NCI-H2196 treated with DMSO at 0.1 percent for 48 hours (cell line): ENCODE measurements at regions not wholly inside any gene's neighbourhood (a gene's known extent, or its start where the extent isn't known, plus 50 kb on each side); places are given as distances from the start of the nearest gene placed in this dataset.

Experiments used
- DNase-seq: peaks from one replicate; lab custom pipeline; 2025; ENCODE audit not compliant: unreplicated experiment; lab: John Stamatoyannopoulos, UW

DNA sequence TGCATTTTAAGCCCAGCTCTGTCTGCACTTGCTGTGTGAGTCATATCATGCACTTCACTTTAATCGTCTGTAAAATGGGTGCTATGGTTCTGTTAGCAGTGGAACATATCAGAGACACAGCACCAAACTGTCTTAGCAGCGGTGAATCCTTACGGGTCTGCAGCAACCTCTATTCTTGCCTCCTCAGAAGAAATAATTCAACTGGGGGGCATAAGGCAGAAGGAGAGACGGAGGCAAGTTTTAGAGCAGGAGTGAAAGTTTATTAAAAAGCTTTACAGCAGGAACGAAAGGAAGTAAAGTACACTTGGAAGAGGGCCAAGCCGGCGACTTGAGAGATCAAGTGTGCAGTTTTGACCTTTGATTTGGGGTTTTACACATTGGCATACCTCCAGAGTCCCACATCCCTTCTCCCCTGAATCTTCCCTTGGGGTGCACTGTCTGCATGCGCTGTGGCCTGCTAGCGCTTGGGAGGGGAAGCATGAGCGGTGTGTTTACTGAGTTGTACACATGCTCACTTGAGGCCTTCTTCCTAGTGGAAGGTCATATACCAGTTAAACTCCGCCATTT is 109.8 kb downstream of the DDX1 start:
- no peak for DNase-seq

DNA sequence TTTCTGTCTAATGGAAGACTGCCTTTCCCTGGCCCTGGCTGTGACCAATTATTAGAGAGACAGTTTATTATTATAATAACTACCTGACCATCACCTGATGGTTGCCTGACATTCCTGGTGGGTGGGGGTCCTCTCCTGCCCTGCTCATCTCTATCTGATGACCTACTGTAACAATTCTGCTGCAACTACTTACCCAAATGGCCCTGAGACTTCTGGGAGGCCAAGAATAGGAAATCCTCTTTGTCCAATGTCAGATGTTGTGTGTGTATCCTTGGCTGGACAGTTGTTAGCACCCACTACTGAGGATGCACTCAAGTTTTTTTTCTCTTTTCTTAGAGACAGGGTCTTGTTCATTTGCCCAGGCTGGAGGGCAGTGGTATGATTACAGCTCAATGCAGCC is 110.3 kb downstream of the DDX1 start:
- no peak for DNase-seq

DNA sequence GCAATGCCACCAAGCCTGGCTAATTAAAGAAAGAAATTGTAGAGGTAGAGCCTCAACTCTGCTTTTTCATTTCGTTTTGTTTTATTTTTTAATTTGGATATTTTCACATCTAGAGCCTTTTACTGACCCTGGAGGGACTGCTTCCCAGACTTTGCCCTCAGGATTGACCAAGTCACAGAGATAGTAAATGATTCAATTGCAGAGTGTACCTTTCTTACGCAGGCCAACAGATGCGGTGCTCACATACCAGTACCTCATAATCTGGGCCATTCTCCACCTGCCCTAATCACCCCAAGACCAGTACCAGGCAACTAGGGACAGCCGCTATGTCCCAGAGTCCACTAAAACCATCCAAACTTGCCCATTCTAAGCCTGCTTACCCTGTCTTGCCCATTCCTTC is 110.8 kb downstream of the DDX1 start:
- no peak for DNase-seq

DNA sequence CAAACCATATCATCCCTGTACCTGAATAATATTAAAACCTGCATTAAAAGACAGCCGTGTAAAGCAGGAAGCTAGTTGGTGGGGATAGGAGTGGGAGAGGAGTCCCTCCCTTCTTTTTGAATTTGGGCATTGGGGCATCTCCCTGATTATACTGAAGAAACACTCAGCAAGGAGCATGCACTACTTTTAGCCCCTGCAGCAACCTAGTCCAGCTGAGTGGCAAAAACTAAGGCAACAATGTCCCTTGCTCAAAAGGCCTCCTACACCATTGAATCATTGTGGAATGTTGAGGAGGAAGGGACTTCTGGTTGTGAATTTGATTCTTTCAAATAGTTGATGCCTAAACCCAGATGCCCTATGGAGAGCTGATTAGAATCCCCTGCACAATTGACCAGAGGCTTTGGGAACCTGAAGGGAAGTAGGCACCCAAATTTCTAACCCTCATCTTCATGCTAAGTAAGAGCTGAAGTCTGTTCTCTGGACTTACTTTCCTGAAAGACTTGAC is 111.7 kb downstream of the DDX1 start:
- DNase-seq, result no peak

DNA sequence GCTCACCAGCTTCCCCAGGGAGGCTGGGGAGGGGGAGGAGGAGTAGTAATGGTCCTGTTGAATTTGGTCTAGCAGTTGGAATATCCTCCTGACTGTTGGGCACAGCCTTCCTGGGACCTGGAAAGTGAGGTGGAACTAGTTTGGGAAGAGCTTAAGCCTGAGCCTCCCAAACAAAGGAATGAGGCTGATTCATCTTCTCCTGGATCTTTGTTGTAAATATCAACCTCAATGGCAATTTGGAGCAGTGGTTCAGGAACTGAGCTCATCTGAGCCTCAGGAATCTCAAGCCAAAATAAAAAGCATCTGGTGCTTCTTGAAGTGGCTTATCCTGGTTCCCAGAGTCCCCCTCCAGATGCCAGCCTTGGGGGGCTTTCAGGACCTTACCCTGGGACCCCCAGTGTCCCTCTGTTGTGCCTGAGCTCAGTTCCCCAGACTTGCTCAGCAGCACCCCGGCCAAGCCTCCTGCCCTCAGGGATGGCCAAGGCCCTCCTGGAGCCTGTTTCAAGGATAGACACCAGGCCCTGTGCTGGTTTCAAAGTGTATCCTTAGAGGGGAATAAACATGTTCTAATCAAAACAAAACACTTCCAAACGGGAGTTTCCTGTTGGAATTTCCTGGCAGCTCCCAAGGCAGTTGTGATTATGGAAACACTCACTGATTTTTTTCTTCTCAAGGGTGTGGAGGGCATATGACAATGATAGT is 112.6 kb downstream of the DDX1 start:
- DNase-seq, result no peak

DNA sequence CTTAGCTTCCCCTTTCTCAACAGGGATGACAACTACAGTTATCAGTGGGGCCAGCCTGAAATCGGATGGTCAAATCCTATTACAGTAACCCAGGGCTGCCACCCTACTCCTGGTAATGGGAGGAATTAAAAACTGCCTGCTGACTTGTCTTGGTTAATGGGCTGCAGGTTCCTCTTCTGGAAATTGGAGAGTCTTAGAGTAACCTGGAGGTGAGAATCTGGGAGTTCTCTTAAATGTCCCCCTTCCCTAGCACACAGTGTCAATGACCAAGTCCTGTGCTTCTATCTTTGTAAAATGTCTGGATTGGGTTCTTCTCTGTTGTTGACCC is 113.1 kb downstream of the DDX1 start:
- no peak for DNase-seq

DNA sequence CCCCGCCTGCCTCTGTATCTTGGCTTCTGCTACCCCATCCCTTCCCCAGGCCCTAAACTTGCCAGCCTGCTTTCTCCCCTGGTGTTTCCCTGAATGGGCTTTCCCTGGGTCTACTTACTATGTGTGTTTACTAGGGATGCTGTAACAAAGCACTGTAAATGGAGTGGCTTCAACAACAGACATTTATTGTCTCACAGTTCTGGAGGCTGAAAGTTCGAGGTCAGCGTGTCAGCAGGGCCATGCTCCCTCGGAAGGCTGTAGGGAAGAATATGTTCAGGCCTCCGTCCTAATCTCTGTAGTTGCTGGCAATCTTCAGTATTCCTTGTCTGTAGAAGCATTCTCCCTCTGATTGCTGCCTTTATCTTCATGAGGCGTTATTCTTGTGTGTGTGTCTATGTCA is 113.6 kb downstream of the DDX1 start:
- no peak for DNase-seq

DNA sequence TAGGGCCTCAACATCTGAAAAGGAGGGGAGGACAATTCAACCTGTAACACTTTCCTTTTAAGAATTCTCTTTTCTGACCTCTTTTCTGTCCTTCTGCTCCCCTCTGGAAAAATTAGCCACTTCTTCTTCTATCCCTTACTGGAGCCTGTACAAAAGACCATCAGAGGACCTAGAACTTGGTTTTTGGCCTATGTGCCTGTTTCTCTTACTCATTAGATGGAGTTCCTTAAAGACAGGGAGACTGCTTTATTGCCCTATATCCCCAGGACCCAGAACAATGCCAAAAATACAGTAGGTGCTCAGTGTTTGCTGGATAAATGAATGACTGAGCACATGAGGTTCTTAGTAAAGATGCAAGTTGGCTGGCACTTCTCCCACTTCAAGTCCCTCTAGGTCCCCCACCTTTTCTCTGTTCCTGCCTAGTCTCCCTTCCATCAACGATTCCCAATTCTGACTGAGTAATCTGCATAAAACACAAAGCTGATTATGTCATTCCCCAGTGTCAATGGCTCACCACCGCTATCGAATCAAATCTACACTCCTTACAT is 114.2 kb downstream of the DDX1 start:
- no peak for DNase-seq

DNA sequence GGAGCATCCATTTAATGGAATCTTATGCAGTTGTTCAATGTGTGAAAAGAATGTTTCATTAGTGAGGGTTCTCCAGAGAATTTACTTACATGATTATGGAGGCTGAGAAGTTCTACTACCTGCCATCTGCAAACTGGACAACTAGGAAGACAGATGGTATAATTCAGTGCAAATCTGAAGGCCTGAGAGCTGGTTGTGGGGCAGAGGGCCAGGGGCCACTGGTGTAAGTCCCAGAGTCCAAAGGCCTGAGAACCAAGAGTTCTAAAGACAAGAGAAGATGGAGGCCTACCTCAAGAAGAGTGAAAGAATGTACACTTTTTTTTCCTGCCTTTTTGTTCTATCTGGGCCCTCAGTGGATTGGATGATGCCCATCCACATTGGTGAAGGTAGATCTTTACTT is 114.8 kb downstream of the DDX1 start:
- DNase-seq, result no peak

DNA sequence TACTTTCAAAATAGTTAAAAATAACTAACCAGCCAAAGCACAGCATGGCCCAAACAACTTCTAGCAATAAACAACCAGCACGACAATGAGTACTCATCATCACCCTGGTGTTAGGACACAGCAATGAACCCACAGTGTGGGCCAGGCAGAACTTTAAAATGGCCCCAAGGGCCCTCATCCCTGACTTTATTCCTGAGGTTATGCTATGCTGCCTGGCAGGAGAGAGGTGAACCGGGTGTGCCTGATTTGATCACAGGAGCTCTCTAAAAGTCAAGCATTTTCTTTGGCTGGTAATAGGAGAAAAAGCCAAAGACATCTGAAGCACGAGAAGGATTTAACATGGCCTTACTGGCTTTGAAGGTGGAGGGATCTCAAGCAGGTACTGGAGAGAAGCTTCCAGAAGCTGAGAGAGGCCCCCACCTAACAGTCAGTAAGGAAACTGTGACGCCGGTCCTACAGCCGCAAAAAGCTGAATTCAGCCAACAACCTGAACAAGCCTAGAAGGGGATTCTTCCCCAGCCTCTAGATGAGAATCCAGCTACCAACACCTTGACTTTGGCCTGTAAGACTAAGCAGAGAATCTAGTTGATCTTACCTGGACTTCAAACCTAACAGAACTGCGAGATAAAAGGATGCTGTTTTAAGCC is 115.4 kb downstream of the DDX1 start:
- DNase-seq, result no peak

DNA sequence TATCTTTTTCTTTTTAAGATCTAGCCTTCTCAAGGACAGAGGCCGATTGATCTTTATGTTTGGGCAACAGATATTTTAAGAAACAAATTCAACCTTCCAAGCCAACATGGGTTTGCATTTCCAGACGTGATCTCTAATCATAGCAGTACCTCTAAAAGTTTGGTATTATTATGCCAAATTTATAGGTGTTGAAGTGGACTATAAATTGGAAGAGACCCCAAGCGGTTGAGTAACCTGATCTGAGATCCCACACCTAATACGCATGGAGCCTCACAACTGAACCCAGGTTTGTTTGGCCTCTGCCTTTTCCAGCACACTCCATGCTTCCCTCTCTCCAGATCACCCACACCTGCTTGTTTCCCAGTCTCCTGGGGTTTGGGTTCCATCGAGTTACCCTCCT is 116.5 kb downstream of the DDX1 start:
- DNase-seq, result no peak

DNA sequence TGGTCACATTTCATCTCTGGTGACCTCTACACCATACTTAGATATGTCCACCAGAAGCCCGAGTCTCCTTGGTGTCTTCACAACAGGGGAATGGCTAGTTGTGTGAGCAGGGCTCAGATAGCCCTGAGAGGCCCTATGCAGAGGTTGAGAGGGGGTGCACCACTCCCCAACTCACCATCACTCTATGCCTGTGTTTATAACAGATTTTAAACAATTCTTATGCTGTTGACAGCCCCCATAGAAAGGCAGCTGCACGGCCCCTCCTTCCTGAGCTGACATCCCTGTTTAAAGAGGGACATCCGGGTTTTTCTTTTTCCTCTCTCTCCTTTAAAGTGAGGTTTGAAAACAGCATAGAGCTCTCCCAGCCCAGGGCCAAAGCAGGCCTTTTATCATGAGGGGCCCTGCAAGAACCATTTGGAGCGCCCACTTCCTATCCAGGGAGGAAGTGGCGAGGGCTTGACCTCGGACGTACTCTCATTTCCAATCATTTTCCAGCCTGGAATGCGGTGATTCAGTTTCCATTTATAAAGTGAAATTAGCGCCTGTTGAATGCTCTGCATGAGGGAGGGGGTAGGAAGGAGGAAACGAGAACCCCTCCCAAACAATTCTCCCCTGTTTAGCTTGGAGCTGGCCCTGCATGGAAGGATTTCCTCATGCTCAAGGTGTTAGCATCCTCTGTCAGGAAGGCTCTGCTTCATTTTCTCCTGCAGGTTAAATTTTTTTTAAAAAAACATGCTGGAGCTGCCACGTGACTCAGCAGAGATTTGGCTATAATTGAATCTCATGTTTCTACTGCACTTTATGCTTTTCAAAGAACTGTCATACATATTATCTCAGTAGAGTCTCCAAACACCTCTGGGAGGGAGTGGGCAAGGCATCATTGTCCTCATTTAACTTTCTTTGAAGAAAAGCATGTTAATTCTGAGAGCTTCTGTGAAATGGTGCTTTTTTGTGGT is 117.5 kb downstream of the DDX1 start:
- no peak for DNase-seq

DNA sequence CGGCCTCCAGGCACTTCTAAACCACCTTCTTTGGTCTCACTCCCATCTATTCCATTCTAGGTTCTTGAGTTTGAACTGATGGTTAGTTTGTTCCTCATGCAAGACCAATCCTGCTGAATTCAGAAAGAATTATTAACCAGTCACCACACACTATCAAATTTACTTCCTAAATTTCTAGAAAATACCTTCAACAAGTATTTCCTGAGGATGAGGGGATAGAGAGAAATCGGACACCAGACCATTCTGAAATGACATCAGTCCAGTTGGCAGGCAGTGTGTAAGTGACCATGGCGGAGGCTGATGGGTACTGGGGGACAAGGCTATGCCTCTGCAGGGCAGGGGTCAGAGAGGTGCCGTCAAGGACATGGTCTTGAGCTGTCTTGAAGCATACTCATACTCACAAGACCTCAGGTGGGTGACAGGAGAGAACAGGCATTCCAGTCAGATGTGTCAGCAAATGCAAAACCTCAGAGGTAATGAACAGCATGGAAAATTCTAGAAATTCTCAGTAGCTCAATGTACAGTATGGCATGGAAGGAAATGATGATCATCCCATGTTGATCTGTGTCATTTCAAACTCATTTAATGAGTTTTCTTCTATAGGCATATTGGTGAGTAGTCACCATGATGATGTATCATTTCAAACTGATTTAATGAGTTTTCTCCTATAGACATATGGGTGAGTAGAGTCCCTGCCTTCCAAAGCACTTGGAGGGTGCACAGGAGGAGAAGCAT is 119.6 kb downstream of the DDX1 start:
- DNase-seq, result no peak

DNA sequence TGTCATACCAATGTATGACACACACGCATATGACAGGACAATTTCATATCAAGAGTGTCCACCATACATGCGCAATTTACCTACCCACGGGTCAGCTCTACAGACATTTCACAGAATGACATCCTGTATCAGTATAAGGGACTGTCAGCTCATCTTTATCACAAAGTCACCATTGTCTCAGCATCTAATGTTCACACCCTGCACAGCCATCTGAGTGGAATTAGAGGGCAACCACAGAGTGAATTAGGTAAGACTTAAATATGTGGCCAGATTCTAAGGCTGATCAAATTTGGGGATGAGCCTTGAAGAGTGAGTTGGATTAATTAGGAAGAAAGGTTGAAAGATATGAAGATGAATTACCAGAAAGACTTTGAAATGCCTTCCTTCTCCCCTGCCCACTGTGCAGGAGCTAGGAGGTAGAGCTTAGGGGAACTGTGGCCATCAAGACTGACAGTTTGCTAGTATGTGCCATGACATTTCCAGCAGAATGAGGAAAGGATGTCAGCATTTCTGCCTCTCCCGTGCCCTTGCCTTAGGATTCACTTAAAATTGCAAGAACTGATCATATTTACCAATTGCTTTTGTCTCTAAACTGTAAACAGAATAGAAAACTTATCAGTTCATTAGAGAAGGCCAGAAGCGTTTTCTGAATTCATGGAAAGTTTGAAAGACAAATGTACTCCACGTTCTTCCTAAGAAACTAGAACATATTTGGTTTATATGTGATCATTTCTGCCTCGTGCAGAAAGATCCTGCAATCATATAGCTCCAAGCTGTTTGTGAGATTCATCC is 121.1 kb downstream of the DDX1 start:
- DNase-seq, result no peak

DNA sequence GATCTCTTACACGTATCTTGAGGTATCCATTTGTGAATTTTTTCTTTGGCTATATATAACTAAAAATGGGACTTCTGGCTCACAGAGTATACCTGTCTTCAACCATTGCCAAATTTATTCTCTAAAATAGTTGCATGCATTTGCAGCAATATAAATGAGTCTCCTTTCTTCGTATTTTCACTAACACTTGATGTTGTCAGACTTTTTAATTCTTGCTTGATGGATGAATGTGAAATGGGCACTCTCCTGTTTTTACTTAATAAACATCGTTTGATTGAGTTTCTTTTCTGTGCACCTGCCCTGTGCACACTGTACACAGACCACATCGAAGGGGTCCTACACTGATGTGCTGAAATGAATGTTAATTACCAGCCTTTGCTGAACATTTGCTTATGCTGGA is 121.8 kb downstream of the DDX1 start:
- no peak for DNase-seq

DNA sequence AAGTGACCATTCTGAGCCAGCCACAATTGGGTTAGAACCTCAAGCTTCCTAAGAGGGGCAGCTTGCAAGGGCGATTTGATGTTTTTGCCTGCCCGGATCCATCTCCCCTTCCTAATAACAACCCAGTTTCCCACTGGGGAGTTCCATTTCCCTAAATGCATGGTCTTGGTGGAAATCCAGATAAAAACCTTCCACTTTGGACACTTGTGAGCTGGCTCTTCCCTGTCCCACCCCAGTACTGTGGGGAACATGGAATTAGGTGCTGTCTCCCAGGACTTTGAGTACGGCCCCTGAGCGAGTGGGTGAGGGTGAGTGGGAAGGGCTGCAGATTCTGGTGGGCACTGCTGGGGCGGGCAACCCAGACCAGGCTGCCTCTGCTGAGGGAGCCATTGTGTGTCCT is 122.3 kb downstream of the DDX1 start:
- no peak for DNase-seq

DNA sequence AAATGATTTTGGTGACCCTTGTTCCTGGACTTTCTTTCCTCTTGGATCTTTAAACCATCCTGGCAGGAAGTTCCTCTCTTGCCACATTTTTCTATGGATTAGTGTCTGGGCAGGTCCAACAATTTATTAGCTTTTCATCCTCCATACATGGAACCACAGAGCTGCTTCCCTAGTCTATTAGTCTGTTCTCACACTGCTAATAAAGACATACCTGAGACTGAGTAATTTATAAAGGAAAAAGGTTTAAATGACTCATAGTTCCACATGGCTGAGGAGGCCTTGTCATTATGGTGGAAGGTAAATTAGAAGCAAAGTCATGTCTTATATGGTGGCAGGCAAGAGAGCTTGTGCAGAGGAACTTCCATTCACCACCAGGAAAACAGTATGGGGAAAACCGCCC is 122.9 kb downstream of the DDX1 start:
- no peak for DNase-seq

DNA sequence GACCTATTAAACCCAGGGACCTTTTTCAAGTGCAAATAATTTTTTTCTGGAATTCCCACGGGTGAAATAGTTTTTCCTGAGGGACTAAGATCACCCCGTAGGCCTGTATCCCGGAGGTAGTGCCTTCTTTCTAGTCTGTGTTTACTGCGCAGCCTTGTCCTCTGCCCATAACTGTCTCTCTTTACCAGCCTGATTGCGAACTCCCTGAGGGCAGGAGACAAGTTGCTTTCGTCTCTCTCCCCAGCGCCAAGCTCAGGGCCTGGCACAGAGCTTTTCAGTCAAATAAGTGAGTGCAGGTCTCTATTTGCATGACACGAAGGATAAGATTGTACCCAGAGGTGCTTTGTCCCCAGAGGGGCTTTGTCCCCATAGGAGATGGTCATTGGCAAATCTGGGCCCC is 123.9 kb downstream of the DDX1 start:
- no peak for DNase-seq

DNA sequence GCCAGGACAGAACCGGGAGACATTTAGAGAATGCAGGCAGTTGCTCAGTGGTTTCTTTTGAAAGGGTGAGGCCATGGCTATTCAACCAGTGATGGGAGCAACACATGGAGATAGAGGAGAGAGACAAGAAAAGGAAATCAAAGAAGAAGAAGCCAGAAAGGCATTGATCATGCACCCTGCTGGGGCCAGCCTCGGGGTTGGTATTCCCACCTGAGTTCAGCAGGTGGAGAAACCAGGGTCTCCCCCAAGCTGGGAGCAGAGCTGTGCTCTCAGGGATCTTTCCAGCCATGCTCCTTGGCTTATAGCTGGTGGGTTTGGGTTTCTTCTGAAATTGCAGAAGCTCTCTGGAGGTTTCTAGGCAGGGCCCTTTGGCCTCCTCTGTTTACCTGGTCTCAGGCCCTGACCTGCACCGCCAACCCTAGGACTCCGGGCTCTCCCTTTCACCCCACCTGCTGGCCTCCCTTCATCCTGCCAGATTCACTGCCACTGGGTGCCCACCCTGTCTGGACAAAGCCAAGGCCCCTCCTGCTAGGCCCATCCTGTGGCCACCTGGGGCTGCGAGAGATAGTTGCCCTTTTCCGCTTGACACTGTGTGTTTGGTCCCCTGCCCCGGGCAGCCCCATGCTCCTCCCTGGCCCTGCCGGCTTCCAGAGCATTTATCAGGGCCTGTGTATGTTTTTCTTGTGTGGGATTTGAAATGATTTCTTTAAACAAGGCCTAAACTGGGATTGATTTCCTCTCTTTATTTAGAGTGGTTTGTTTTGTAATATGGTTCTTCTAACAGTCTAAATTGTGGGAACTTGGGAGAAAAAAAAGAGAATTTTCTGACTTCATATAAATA is 126.7 kb downstream of the DDX1 start:
- no peak for DNase-seq
